Stomach smooth muscle (tissue), 2 donors: ENCODE measurements at regions not wholly inside any gene's neighbourhood (a gene's known extent, or its start where the extent isn't known, plus 50 kb on each side); places are given as distances from the start of the nearest gene placed in this dataset.
"Not testable (repeated sequence)": the region's sequence is repeated elsewhere in the genome, so short reads cannot be mapped to it uniquely, and the experiment has no call there.

Experiments used
- H3K27ac ChIP-seq: one replicate; pipeline ENCODE4 v1.7.0; 2013; ENCODE audit warnings: mild to moderate bottlenecking, low read length, inconsistent platforms
- H3K27me3 ChIP-seq, 2 donors: one replicate each; pipeline ENCODE4 v1.7.0; 2013; ENCODE audit warnings: low read length in 2 of 2; ENCODE audit not compliant: insufficient read depth in 2 of 2, control insufficient read depth in 1 of 2
- H3K36me3 ChIP-seq, 2 donors: one replicate each; pipeline ENCODE4 v1.7.0; 2013; ENCODE audit warnings: low read length in 2 of 2; ENCODE audit not compliant: control insufficient read depth in 2 of 2, insufficient read depth in 2 of 2
- H3K4me1 ChIP-seq: one replicate; pipeline ENCODE4 v1.7.0; 2013; ENCODE audit warnings: low read length; ENCODE audit not compliant: control insufficient read depth, insufficient read depth
- H3K4me3 ChIP-seq, 2 donors: one replicate each; pipeline ENCODE4 v1.7.0; 2013; ENCODE audit warnings: low read length in 2 of 2
- H3K9ac ChIP-seq, 2 donors: one replicate each; pipeline ENCODE4 v1.7.0; 2013; ENCODE audit warnings: low read length in 2 of 2, mild to moderate bottlenecking in 1 of 2
- H3K9me3 ChIP-seq, 2 donors: one replicate each; pipeline ENCODE4 v1.7.0; 2013; ENCODE audit warnings: low read length in 2 of 2; ENCODE audit not compliant: control insufficient read depth in 2 of 2
- donor health status: healthy.
- donor health status: Pancreatic carcinoma.

DNA sequence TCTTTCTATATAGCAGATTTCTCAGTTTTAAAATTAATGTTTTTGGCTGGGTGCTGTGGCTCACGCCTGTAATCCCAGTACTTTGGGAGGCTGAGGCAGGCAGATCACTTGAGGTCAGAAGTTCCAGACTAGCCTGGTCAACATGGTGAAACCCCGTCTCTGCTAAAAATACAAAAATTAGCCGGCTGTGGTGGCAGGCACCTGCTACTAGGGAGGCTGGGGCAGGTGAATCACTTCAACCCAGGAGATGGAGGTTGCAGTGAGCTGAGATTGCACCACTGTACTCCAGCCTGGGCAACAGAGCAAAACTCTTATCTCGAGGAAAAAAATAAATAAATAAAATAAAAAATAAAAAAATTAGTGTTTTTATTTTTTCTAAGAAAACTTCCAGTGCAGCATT is 127.5 kb upstream of the CACNA2D1 start:
- not testable (repeated sequence) for H3K9me3 ChIP-seq, H3K4me3 ChIP-seq, H3K36me3 ChIP-seq, H3K27ac ChIP-seq, H3K9ac ChIP-seq, H3K4me1 ChIP-seq, H3K27me3 ChIP-seq

DNA sequence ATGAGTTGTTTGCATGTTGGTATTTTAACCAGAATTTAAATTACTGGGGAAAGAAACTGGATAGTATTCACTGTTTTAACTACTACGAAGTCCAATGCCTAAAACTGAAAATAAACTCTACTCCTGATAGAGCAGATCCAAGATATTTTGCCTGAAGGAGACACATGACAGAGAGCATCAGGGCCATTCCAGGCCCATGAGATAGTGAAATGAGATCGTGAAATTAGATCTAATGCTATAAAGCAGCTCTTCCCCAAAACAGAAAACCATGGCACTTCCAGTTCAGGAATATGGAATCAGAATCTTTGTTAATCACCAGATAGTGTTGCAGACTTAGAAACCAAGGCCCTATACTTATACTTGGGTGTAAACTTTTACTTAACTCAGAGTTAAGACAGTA is 124.3 kb upstream of the CACNA2D1 start:
- H3K27ac ChIP-seq = no peak overlapping the region
- H3K9ac ChIP-seq = no peak overlapping the region
- H3K9me3 ChIP-seq = no peaks in the 10 kb centered on the region
- no peaks in the 10 kb centered on the region for H3K36me3 ChIP-seq
- H3K4me3 ChIP-seq = no peak overlapping the region
- H3K27me3 ChIP-seq = no peaks in the 10 kb centered on the region
- no peaks in the 10 kb centered on the region for H3K4me1 ChIP-seq

DNA sequence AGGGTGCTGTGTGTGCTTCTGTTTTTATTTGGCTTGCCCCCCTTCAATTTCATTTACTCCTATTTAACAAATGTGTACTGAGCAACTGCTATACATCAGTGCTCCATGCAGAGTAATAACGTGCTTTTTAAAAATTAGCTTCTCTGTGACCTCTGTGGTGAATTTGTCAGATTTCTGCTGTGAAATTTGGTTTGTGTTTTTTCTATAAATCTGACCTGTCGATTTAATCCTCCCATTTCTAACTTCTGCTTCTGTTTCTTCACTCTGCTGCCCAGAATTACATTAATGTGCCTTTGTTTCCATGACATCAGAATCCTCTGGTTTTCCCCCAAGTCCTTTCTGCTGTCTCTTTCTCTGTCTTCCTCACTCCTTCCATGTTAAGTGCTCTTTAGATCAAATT is 123.8 kb upstream of the CACNA2D1 start:
- Histone ChIP-seq H3K36me3 (no peaks in the 10 kb centered on the region), H3K9ac (no peak overlapping the region), H3K9me3 (no peaks in the 10 kb centered on the region), H3K4me3 (no peak overlapping the region), H3K27ac (no peak overlapping the region), H3K4me1 (no peaks in the 10 kb centered on the region), H3K27me3 (no peaks in the 10 kb centered on the region)

DNA sequence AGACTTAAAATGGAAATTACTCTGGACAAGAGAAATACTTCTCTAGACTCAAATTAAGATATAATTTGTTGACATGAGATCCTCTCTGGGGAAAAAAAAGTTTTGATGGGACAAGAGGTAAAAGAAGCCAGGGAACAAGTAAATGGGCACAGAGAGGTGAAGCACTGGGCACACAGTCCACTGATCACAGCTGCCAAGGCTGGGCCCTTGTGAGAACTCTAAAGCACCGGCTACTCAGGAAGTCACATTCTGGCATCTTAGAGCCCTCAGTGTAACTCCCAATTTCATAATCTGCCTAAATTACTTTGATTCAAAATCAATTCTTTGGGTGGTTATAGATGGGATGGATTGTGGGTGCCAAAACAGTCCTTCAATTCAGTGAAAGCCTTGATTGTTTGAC is 123.2 kb upstream of the CACNA2D1 start:
- Histone ChIP-seq H3K4me1 (no peaks in the 10 kb centered on the region), H3K9ac (no peak overlapping the region), H3K36me3 (no peaks in the 10 kb centered on the region), H3K4me3 (no peak overlapping the region), H3K9me3 (no peaks in the 10 kb centered on the region), H3K27me3 (no peaks in the 10 kb centered on the region), H3K27ac (no peak overlapping the region)

DNA sequence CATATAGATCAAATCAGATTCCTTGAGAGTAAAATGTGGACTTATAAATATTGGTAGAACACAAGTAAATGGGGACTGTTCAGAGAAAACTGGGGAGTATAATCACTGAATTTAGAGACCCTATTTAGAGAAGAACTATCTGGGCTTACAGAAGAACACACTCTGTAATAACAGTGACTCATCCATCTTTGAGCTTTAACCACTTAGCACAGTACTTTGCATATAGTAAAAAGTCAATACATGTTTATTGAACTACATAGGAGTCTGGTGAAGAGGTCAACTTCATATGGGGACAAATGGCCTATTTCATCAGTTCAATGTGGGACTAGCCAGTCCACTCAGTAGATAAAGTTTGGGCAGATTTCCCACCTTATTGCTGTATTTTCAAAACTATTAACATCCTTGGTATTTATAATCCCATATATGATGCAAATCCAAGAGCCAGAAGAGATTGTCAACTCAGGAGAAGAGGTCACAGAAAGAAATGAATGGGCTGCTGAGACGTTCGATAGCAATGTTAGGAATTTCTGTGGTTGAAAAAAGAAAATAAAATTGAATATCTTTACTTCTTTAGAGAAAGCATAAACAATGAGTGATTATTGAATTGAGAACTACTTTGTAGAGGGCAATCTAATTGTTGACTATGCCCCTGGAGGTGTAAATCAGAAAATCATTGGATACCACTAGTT is 119.3 kb upstream of the CACNA2D1 start:
- Histone ChIP-seq H3K9me3 (no peaks in the 10 kb centered on the region), H3K9ac (no peak overlapping the region), H3K27me3 (no peaks in the 10 kb centered on the region), H3K4me3 (no peak overlapping the region), H3K27ac (no peak overlapping the region), H3K36me3 (no peaks in the 10 kb centered on the region), H3K4me1 (no peaks in the 10 kb centered on the region)

DNA sequence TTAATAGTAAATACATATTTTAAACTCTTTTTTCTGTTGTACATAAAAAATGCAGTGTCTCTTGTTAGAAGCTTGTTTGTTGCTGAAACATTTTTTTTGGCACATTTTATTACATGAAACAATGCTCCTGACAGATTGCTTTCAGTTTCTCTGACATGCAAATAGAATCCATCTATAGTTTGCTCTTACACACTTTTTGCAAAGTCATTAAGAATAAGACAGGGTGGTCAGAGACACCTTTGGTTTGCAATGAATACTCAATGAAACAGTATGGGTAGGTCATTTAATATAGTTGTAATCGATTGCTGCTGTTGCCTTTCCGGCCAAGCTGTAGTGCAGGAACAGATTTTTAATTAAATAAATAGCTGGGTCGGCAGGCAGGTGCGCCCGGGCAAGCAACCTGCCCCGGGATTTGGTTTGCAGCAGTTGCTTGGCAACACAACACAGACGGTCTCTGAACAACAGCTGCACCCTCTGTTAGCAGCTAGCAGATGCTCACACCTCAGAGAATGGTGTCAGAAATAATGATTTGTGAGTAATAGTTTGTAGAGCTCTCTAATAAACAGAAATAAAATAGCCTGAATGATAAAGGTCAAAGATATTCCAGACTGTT is 115.7 kb upstream of the CACNA2D1 start:
- Histone ChIP-seq H3K4me3 (no peak overlapping the region), H3K27me3 (no peaks in the 10 kb centered on the region), H3K36me3 (no peaks in the 10 kb centered on the region), H3K9ac (no peak overlapping the region), H3K9me3 (peaks cover 0 to 4% of the 10 kb centered on the region in 2 donors), H3K4me1 (no peaks in the 10 kb centered on the region), H3K27ac (no peak overlapping the region)

DNA sequence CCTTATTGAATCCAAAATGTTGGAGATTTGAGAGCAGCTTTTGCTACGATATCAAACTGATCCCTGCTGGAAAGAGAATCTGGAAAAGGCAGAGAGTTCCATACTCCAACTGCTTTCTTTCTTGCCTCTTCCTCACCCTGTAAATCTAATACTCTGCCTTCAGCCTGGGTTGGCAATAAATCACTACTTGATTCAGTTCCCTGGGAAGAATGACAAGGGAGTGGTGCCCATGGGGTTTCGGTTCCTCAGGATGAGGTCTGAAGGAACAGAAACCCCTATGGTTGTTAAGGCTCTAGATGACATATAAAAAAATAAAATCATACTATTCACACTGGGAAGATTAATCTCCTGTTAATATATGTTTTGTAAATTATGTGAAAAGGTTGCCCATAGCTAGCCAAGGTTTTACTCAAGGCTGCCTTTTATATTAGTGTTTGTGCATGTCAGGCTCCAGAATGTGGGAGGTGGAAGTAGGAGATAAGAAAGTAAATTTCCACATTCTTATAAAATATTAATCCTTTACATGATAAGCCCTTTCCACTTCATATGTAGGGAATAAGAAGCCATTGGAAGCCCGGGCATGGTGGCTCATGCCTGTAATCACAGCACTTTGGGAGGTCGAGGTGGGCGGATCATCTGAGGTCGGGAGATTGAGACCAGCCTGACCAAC is 106.2 kb upstream of the CACNA2D1 start:
- Histone ChIP-seq H3K4me3 (no peak overlapping the region), H3K9me3 (no peaks in the 10 kb centered on the region), H3K27me3 (no peaks in the 10 kb centered on the region), H3K4me1 (no peaks in the 10 kb centered on the region), H3K27ac (no peak overlapping the region), H3K9ac (no peak overlapping the region), H3K36me3 (no peaks in the 10 kb centered on the region)

DNA sequence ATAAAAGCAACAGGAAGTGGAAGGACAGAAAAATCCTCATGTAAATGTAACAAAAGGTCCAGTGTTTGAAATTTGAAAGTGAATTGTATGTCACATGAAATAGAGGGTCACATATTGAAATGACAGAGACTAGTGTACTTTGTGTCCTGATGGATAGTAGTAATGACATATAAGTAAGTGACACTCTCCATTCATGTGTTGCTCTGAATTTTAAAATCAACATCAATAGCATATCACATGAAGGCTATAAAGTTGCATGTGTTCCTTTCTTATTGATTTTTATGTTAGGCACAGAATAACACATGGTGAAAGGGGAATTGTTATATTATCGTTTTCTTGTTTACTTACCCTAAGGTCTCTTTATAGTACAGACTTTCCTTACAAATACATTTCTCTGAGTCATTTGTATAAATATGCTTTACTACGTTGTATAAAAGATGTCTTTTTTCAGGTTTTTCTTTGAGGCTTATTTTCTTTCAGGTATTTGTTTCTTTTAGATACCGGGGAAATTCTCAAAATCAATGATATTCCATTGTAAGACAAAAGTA is 104.6 kb upstream of the CACNA2D1 start:
- H3K27ac ChIP-seq = no peak overlapping the region
- H3K4me3 ChIP-seq = no peak overlapping the region
- no peaks in the 10 kb centered on the region for H3K4me1 ChIP-seq
- no peak overlapping the region for H3K9ac ChIP-seq
- no peaks in the 10 kb centered on the region for H3K9me3 ChIP-seq
- no peaks in the 10 kb centered on the region for H3K27me3 ChIP-seq
- H3K36me3 ChIP-seq = no peaks in the 10 kb centered on the region

DNA sequence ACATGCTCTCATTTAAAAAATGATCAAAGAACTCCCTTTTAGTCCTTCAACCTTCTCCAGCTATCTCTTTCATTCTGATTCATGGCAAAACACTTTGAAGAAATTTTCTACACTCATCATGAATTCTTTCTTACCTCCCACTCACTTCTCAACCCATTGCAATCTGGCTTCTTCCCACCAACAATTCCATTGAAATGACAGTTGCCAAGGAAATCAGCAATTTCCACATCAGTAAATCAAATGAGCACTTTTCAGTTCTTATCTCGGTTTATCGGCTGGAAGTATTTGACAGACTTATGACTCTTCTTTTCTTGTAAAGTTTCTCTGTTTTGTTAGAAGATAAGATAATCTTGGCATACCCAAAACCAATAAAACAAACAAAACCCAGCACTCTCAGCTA is 99.1 kb upstream of the CACNA2D1 start:
- no peak overlapping the region for H3K9ac ChIP-seq
- H3K27me3 ChIP-seq = no peaks in the 10 kb centered on the region
- no peak overlapping the region for H3K4me3 ChIP-seq
- no peaks in the 10 kb centered on the region for H3K36me3 ChIP-seq
- H3K9me3 ChIP-seq = no peaks in the 10 kb centered on the region
- no peaks in the 10 kb centered on the region for H3K4me1 ChIP-seq
- no peak overlapping the region for H3K27ac ChIP-seq

DNA sequence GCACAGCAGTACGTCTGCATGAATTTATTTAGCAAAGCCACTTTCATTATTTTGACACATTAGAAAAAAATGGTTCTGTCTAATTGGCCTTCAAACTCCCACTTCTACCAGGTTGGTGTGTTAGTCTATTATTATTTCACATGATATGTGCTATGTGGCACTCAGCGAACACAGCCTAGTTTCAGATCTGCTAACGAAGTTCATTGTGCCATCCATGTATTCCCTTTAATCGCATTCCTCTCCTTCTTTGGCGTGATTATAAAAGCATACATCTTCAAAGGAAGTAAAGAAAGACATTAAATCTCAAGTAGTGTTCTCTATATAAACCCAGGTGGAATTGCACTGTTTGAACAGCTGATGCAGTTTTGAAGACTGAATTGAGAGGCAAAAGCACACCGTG is 96.4 kb upstream of the CACNA2D1 start:
- H3K4me3 ChIP-seq = no peak overlapping the region

DNA sequence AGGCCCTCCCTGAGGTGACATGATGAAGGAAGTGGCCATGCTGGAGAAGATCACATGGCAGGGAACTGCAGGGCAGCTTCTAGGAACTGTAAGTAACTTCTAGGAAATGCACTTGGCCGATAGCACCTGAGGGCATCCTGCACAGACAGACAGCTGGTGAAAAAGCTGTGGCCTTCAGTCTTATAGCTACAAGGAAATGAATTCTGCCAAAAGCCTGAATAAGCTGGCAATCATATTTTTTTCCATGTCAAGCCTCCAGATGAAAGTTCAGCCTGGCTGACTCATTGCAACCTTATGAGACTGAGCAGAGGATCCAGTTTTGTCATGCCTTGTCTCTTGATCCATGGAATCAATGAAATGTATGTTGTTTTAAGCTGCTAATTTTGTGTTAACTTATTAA is 91.1 kb upstream of the CACNA2D1 start:
- H3K4me3 ChIP-seq = no peak overlapping the region
- H3K9me3 ChIP-seq = no peaks in the 10 kb centered on the region
- H3K36me3 ChIP-seq = no peaks in the 10 kb centered on the region
- H3K27me3 ChIP-seq = no peaks in the 10 kb centered on the region
- H3K4me1 ChIP-seq = no peaks in the 10 kb centered on the region
- H3K27ac ChIP-seq = no peak overlapping the region
- H3K9ac ChIP-seq = no peak overlapping the region

More for the DNA sequence above, 96.4 kb upstream of the CACNA2D1 start:
- H3K9ac ChIP-seq = no peak overlapping the region
- H3K9me3 ChIP-seq = no peaks in the 10 kb centered on the region
- H3K4me1 ChIP-seq = no peaks in the 10 kb centered on the region
- H3K27me3 ChIP-seq = no peaks in the 10 kb centered on the region
- no peak overlapping the region for H3K27ac ChIP-seq
- no peaks in the 10 kb centered on the region for H3K36me3 ChIP-seq
